ENCODE measurements at regions not wholly inside any gene's neighbourhood (a gene's known extent, or its start where the extent isn't known, plus 50 kb on each side); places are given as distances from the start of the nearest gene placed in this dataset.

DNA sequence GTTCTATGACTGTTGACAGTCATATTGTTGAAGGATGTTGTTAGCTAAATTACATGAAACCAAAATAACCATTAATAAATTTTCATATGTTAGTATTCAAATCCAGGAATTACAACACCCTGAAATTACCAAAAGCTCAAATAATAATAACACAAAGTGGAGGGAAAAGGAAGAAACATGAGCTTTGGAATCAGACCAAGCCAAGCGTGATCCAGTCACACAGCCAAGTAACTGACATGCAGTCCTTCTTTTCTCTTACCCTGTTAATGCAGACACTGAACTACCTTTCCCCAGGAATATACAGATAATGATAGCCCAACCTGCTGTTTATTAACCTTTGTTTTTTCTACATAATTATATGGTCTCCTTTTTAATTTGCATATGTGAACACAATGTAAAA lies 130.2 kb downstream of the HS3ST1 start:
- TF ChIP-seq, protein P1, sequence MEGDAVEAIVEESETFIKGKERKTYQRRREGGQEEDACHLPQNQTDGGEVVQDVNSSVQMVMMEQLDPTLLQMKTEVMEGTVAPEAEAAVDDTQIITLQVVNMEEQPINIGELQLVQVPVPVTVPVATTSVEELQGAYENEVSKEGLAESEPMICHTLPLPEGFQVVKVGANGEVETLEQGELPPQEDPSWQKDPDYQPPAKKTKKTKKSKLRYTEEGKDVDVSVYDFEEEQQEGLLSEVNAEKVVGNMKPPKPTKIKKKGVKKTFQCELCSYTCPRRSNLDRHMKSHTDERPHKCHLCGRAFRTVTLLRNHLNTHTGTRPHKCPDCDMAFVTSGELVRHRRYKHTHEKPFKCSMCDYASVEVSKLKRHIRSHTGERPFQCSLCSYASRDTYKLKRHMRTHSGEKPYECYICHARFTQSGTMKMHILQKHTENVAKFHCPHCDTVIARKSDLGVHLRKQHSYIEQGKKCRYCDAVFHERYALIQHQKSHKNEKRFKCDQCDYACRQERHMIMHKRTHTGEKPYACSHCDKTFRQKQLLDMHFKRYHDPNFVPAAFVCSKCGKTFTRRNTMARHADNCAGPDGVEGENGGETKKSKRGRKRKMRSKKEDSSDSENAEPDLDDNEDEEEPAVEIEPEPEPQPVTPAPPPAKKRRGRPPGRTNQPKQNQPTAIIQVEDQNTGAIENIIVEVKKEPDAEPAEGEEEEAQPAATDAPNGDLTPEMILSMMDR (IDR thresholded peaks at IDR 0.05), result no peak
- TF ChIP-seq POLR2AphosphoS5 (IDR thresholded peaks at IDR 0.05), result no peak
- no peak for TF ChIP-seq POLR2A (IDR thresholded peaks at IDR 0.05)

Measured in gastroesophageal sphincter (tissue), 3 donors.